Activated CD8-positive, alpha-beta T cell treated with anti-CD3 and anti-CD28 coated beads for 36 hours (primary cell): ENCODE measurements at regions not wholly inside any gene's neighbourhood (a gene's known extent, or its start where the extent isn't known, plus 50 kb on each side); places are given as distances from the start of the nearest gene placed in this dataset.

Experiments used
- ATAC-seq: fragments of 200-7000 bp; cut with Tn5 transposase; one replicate; pipeline ENCODE4 v1.10.0; 2021; ENCODE audit warnings: mild to moderate bottlenecking, moderate library complexity
- CTCF ChIA-PET: fragments of 350-600 bp; sonication (Branson Sonifier 250); formaldehyde crosslinking; loops from one replicate; lab custom pipeline; 2021; ENCODE audit warnings: antibody characterized with exemption; lab: Charles Lee
- POLR2A ChIA-PET: fragments of 350-600 bp; sonication (Branson Sonifier 250); formaldehyde crosslinking; loops from one replicate; lab custom pipeline; 2021; ENCODE audit warnings: antibody characterized with exemption; lab: Charles Lee
- DNase-seq: peaks from one replicate; pipeline ENCODE4 v3.0.0-alpha.2; 2020
- H3K27ac Mint-ChIP-seq: one replicate; pipeline ENCODE4 v1.8.0; 2021; ENCODE audit warnings: mild to moderate bottlenecking, mixed read lengths
- H3K27me3 Mint-ChIP-seq: one replicate; pipeline ENCODE4 v1.8.0; 2021; ENCODE audit warnings: mixed read lengths
- H3K36me3 Mint-ChIP-seq: one replicate; pipeline ENCODE4 v1.8.0; 2021; ENCODE audit warnings: low read depth, mixed read lengths
- H3K4me1 Mint-ChIP-seq: one replicate; pipeline ENCODE4 v1.8.0; 2021; ENCODE audit warnings: low read depth, mixed read lengths
- H3K4me3 Mint-ChIP-seq: one replicate; pipeline ENCODE4 v1.8.0; 2021; ENCODE audit warnings: mild to moderate bottlenecking, moderate library complexity, mixed read lengths
- H3K9me3 Mint-ChIP-seq: one replicate; pipeline ENCODE4 v1.8.0; 2021; ENCODE audit warnings: mixed read lengths
- intact Hi-C: fragments of 100-400 bp; cut with micrococcal nuclease; formaldehyde crosslinking; loops from one replicate; pipeline ENCODE4 v1.10.0; 2022
- TF ChIP-seq, protein P1 (sequence below): fragments of 200-600 bp; IDR thresholded peaks from one replicate; pipeline ENCODE4 v1.8.0; 2022; ENCODE audit warnings: antibody characterized with exemption, mild to moderate bottlenecking

DNA sequence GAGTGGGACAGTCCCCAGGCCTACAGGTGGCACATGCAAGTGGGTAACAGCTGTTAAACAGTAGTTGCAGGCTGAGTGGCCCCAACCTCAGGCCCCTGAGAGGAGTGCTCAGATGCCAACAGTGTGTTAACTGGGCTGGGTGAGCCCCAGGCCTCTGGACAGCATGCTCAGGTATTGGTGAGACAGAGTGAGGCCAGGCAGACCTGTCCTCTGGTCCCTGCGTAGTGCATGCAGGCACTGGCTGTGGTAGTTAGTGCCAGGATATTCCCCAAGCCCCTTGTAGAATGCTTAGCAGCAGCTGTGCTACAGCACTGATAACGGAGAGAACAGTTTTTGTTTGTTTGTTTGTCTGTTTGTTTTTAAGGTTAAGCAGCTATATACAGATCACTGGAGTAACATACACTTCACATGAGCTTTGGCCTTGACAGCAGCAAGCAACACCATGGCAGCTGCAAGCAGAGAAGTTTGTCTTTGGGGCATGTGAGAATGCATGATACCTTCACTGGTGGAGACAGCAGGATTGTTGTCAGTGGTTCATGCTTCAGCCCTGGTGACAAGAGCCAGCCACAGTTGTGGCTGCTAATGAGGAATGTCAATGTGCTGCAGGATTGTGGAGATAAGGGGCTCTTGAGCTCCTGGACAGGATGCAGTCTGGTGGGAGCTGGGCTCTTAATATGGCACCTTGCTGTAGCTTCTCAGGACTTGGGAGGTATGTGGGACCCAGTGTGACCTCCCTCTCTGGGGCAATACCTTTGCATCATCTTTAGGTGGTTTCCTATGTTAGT is 614.4 kb downstream of the CDH11 start:
- H3K4me3 Mint-ChIP-seq = no peak overlapping the region
- H3K4me1 Mint-ChIP-seq = no peaks in the 10 kb centered on the region
- intact Hi-C loops = no loop called here
- ChIA-PET CTCF (no interaction called here), POLR2A (no interaction called here)
- peaks cover 12% of the 10 kb centered on the region for H3K9me3 Mint-ChIP-seq
- H3K27me3 Mint-ChIP-seq = no peaks in the 10 kb centered on the region
- ATAC-seq (no peak), DNase-seq (no peak)
- no peaks in the 10 kb centered on the region for H3K36me3 Mint-ChIP-seq
- TF ChIP-seq, protein P1, sequence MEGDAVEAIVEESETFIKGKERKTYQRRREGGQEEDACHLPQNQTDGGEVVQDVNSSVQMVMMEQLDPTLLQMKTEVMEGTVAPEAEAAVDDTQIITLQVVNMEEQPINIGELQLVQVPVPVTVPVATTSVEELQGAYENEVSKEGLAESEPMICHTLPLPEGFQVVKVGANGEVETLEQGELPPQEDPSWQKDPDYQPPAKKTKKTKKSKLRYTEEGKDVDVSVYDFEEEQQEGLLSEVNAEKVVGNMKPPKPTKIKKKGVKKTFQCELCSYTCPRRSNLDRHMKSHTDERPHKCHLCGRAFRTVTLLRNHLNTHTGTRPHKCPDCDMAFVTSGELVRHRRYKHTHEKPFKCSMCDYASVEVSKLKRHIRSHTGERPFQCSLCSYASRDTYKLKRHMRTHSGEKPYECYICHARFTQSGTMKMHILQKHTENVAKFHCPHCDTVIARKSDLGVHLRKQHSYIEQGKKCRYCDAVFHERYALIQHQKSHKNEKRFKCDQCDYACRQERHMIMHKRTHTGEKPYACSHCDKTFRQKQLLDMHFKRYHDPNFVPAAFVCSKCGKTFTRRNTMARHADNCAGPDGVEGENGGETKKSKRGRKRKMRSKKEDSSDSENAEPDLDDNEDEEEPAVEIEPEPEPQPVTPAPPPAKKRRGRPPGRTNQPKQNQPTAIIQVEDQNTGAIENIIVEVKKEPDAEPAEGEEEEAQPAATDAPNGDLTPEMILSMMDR = no peak
- no peak overlapping the region for H3K27ac Mint-ChIP-seq

DNA sequence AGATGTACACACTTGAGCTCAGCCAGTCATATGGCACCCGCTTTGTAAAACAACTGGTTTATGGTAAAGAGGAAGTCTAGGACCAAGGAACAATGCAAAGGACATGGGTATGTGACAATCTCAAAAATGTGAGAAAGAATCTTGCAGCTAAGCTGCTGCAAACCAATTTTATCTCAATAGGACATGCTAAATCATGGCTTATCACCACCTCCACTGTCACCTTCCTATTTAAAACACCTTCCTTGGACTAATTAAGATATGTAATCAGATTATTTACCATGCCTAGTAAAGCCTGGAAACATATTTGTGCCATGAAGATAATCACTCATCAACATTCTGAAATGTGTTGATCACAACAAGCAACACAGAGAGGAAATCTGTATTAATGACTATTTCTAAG is 622.7 kb downstream of the CDH11 start:
- ATAC-seq (no peak), DNase-seq (no peak)
- no peaks in the 10 kb centered on the region for H3K36me3 Mint-ChIP-seq
- POLR2A ChIA-PET = no interaction called here
- CTCF ChIA-PET = no interaction called here
- no peak overlapping the region for H3K4me3 Mint-ChIP-seq
- H3K4me1 Mint-ChIP-seq = no peaks in the 10 kb centered on the region
- TF ChIP-seq, protein P1 = no peak
- no peaks in the 10 kb centered on the region for H3K27me3 Mint-ChIP-seq
- intact Hi-C loops = no loop called here
- H3K27ac Mint-ChIP-seq = no peak overlapping the region
- H3K9me3 Mint-ChIP-seq = peaks cover 17% of the 10 kb centered on the region

DNA sequence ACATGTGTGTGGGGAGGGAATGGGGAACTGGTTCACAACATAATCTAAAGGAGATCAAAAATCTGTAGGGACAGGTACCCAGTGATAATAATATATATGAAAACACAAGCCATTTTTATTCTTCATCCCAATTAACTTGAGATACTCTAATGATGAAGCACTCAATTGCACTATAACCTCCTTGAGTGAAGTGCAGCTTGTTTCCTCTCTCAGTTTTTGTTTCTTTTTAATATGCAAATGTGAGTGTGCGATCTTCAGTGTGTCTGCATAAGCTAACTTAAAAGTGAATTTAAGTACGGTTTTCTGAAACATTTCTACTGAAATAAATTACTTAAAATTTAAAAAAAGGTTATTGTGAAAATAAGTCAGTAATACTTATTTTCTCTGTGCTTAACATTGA is 623.5 kb downstream of the CDH11 start:
- Mint-ChIP-seq H3K27ac (no peak overlapping the region), H3K9me3 (peaks cover 14% of the 10 kb centered on the region), H3K36me3 (no peaks in the 10 kb centered on the region), H3K4me3 (no peak overlapping the region), H3K4me1 (no peaks in the 10 kb centered on the region), H3K27me3 (no peaks in the 10 kb centered on the region)
- CTCF ChIA-PET = no interaction called here
- POLR2A ChIA-PET = no interaction called here
- ATAC-seq (no peak), DNase-seq (no peak)
- intact Hi-C loops = no loop called here
- TF ChIP-seq, protein P1 = no peak

DNA sequence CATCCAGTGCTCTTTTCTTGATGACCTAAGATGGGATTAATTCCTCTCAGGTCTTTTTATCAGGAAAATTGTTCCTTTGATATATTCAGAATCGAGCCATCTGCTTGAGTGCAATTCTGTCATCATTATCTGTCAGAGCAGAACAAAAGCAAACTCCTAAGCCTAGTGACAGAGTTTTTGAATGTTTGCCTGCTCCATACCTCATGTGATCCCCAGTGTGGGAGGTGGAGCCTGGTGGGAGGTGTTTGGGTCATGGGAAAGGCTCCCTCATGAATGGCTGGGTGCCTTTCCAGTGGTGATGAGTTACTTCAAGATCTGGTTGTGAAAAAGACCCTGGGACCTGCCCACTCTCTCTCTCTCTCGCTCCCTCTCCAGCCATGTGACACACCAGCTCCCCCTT is 628.2 kb downstream of the CDH11 start:
- Mint-ChIP-seq H3K27me3 (no peaks in the 10 kb centered on the region), H3K4me3 (no peak overlapping the region), H3K4me1 (no peaks in the 10 kb centered on the region), H3K27ac (no peak overlapping the region), H3K9me3 (peaks cover 7% of the 10 kb centered on the region), H3K36me3 (no peaks in the 10 kb centered on the region)
- intact Hi-C loops = no loop called here
- ChIA-PET CTCF (no interaction called here), POLR2A (no interaction called here)
- ATAC-seq (no peak), DNase-seq (no peak)
- TF ChIP-seq, protein P1 = no peak

DNA sequence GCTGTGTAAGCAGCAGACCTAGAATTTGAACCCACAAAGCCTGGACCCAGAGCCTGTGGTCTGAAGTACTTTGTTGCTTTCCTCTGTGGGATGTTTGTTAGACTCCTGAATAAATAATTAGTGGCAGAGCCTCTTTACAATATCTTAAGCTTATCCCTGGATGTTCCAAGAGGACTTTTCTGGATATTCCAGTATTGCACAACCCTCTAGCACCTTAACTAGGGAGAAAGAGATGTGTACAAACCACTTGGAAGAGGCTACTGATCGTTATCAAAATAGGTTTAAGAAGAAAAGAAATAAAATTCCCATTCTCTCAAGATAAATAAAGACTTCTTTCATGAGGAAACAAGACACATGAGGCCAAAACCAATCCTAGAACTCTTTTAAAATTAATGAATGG is 632.4 kb downstream of the CDH11 start:
- H3K36me3 Mint-ChIP-seq = no peaks in the 10 kb centered on the region
- no peaks in the 10 kb centered on the region for H3K4me1 Mint-ChIP-seq
- CTCF ChIA-PET = no interaction called here
- no peak for ATAC-seq
- H3K27me3 Mint-ChIP-seq = no peaks in the 10 kb centered on the region
- no peak overlapping the region for H3K4me3 Mint-ChIP-seq
- POLR2A ChIA-PET = no interaction called here
- TF ChIP-seq, protein P1 = no peak
- no peak overlapping the region for H3K27ac Mint-ChIP-seq
- peaks cover 12% of the 10 kb centered on the region for H3K9me3 Mint-ChIP-seq
- DNase-seq = no peak
- intact Hi-C loops = no loop called here
